GM12872 (cell line): ENCODE measurements at regions not wholly inside any gene's neighbourhood (a gene's known extent, or its start where the extent isn't known, plus 50 kb on each side); places are given as distances from the start of the nearest gene placed in this dataset.

ENCODE experiments used
- CTCF ChIP-seq: IDR thresholded peaks from 3 replicates; pipeline ENCODE4 v1.5.1; 2011; ENCODE audit warnings: low read depth, mild to moderate bottlenecking, low read length, moderate library complexity; ENCODE audit not compliant: insufficient read depth

- TF ChIP-seq CTCF: no peak
Measured at GRCh38 chr3:55331524-55331923, 155.6 kb downstream of the WNT5A start.

- TF ChIP-seq CTCF: no peak
Measured at GRCh38 chr3:55330756-55331155, 156.3 kb downstream of the WNT5A start.

GRCh38 chr3:55330355-55330754 lies 156.8 kb downstream of the WNT5A start:
- TF ChIP-seq CTCF: no peak

GRCh38 chr3:55329849-55330248 lies 157.3 kb downstream of the WNT5A start:
- no peak for TF ChIP-seq CTCF

GRCh38 chr3:55327131-55327920 lies 159.8 kb downstream of the WNT5A start:
- TF ChIP-seq CTCF: no peak

GRCh38 chr3:55322638-55323037 lies 164.5 kb downstream of the WNT5A start:
- TF ChIP-seq CTCF: no peak

- TF ChIP-seq CTCF: no peak
Measured at GRCh38 chr3:55320928-55321327, 166.2 kb downstream of the WNT5A start.
